ENCODE measurements at regions not wholly inside any gene's neighbourhood (a gene's known extent, or its start where the extent isn't known, plus 50 kb on each side); places are given as distances from the start of the nearest gene placed in this dataset.

DNA sequence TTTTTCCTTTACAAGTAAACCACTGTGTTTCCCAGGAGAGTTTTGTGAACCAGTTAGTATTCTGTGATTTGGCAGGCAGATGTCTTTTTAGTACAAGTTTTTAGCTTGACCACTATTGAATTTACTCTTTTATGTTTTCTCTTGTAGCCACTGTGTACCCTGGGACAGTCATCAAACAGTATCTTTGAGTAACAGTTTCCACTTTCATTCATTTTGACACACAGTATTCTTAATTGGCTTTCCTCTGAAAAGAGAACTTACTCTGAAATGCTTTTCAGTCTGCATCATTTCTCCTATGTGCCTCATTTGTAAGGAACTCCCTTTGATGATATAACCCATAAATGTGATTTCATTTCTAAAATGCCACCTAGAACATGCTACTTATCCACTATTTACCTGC, 476.5 kb downstream of the PDGFC start:
- FAIRE-seq = no peak

- no peak for FAIRE-seq
Observed at GRCh38 chr4:156493858-156494257, 477.7 kb downstream of the PDGFC start.

- FAIRE-seq = no peak
Observed at GRCh38 chr4:156487107-156487506, 484.5 kb downstream of the PDGFC start.

- no peak for FAIRE-seq
Observed at GRCh38 chr4:156481845-156482244, 489.8 kb downstream of the PDGFC start.

- FAIRE-seq = no peak
Observed at GRCh38 chr4:156477636-156478035, 494.0 kb downstream of the PDGFC start.

DNA sequence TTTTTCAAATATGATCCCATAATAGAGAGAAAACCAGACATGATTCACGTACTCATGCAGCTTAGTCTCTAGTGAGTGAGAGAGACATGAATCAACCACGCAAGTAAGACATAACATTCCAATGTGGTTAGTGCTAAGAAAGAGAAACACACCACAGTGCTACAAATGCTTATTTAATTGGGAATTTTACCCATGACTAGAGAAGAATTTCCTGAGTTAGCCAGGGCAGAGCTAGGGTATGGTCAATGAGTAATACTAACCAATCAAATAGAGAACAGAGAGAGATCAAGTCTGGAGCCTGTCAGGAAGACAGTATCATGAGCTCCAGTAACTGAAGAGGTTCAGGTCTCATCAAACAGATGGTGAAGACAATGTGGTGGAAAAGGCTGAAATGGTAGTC, 495.2 kb downstream of the PDGFC start:
- FAIRE-seq = no peak

- FAIRE-seq = no peak
Observed at GRCh38 chr4:156475322-156475721, 496.3 kb downstream of the PDGFC start.

DNA sequence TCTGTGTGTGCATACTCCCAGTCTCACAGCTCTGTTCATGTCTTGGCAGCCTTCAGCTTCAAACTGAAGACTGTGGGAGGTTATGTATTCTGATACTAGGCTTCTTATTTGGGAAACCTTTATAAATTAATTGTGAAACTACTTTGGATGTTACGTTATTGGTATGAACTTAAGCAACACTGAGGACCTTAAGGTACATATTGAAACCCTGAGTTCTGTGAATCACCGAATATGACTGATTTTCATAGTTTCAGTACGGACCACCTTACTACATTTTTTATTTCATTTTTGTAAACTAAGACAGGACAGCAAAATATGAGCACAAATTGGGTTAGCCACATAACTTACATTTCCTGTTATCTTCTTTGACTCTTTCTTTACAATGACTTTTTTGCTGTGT, 498.4 kb downstream of the PDGFC start:
- FAIRE-seq = no peak

DNA sequence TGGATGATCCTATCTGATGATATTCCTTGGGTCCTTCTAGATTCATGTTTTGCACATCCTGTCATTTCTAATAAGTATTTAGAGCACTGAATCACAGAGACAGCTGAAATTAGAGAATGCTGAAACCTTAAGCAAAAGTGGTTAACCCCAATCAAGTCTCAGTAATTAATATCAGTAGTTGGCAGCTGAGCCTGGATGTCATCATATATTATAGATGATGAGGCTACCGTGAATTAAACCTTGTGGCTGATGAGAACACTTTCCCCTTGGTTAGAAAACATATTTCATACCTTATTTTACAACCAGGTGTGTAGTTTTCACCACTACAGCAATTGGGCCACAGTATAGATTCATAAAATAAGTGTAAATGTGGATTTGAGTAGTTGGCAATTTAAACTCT, 499.0 kb downstream of the PDGFC start:
- FAIRE-seq = no peak

DNA sequence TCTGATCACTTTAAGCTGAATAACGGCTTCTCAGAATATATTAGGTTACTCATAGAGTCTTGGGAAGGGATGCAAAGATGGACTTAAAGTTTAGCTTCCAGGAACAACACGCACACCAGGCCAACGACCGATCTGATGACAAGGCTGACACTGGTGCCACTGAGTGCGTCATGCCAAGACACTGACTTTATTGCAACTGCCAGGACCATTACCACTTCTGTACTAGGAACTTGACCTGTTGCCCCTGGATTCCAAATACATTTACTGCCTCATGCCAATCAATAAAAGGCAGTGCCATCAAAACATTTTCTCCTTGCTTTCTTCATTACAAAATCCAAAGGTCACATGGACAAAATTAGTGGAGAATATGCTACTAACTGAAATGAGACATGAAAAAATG, 505.9 kb upstream of the CTSO start:
- FAIRE-seq = no peak

GRCh38 chr4:156456830-156457229, 503.2 kb upstream of the CTSO start:
- no peak for FAIRE-seq

DNA sequence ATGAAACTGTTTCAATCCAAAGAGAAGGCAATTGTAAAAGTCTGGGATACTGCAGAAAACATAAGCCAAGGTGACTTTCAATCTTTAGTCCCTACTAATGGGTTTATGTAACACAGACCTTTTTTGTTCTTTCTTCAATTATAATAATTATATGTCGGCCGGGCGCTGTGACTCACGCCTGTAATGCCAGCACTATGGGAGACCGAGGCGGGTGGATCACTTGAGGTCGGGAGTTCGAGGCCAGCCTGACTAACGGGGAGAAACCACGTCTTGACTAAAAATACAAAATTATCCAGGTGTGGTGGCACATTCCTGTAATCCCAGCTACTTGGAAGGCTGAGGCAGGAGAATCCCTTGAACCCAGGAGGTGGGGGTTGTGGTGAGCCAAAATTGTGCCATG, 489.8 kb upstream of the CTSO start:
- no peak for FAIRE-seq

GRCh38 chr4:156442912-156443311, 489.2 kb upstream of the CTSO start:
- FAIRE-seq = no peak

DNA sequence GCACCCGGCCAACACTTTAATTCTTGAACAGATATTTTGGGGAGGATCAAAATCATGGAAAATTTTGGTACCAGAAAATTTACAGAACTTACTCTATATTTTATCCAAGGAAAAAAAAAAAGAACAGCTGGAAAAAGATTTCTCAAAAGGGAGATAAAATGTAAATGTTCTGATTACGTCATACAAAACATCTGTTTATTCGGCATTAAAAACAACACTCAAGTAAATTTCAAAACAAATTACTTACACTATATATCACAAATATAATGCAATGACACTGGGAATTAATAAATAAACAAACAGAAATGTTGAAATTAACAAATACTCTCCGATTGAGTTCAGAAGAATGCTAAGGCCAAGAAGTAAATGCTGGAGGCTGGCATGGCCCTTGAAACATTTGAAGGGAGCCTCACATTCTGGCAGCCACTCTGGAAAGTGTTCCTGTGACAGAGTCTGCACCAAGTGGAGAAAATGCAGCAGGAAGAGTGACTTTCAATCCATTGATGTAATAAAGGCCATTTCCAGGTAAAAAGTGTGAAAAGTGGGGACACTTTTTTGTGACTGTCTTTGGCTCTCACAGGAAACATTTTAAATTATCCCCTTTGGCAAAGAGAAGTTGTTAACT, 486.0 kb upstream of the CTSO start:
- no peak for FAIRE-seq

- no peak for FAIRE-seq
Observed at GRCh38 chr4:156437666-156438065, 484.0 kb upstream of the CTSO start.

GRCh38 chr4:156422576-156422975, 468.9 kb upstream of the CTSO start:
- no peak for FAIRE-seq

- no peak for FAIRE-seq
Observed at GRCh38 chr4:156420623-156421022, 467.0 kb upstream of the CTSO start.

GRCh38 chr4:156419080-156419685, 465.5 kb upstream of the CTSO start:
- FAIRE-seq = no peak

GRCh38 chr4:156414406-156414805, 460.7 kb upstream of the CTSO start:
- FAIRE-seq = no peak

DNA sequence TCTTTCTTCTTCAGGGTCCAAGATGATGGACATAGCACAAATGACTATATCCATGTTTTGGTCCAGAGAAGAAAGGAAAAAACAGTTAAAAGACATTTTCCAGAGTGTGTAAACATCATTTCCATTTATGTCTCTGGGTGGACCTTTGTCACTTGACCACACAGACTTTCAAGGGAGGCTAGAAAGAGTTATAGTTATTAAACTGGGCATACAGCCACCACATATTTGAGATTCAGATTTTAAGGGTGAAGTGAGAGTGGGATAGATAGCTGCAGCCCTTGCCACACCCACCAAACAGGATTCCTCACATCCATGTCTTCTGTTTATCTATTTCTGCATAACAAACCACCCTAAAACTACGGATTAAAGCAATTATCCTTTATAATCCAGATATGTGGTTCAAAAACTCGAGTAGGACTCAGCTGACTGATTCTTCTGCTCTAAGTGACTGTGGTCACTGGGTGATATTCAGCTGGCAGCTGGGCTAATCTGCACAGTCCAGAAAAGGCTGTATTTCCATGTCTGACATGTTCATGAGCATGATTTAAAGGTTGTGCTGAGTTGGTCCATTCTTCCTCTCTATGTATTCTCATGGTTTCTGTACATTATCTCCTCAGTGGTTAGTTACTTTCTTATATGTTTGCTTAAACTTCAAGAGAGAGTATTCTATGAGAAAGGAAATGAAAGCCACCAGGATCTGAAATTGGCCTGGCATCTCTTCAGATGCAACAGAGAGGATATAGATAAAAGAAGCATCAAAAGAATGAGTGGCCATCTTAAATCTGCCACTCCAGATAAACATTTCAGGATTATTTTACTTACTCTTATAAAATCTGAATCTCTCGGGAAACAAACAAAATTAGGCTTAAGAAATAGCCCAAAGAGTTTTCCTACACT, 459.8 kb upstream of the CTSO start:
- FAIRE-seq = no peak

- no peak for FAIRE-seq
Observed at GRCh38 chr4:156411531-156411930, 457.9 kb upstream of the CTSO start.

DNA sequence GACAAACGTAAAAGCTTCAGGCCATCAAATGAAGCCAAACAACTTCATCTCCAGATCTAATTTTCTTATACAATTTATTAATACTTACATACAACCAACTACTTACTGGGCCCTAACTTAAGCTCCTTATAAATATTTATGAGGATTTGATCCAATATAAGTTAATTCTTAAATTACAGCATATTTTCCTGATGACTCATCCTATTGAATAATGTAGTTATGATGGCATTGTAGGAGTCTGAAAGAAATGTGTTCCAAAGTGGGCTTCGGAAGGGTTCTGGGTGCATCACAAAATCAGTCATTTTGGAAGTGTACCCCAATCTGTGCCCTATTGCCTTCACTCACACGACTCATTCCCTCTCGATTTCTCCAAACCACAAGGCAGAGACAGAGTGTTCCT, 455.1 kb upstream of the CTSO start:
- no peak for FAIRE-seq

- FAIRE-seq = no peak
Observed at GRCh38 chr4:156401371-156401770, 447.7 kb upstream of the CTSO start.

DNA sequence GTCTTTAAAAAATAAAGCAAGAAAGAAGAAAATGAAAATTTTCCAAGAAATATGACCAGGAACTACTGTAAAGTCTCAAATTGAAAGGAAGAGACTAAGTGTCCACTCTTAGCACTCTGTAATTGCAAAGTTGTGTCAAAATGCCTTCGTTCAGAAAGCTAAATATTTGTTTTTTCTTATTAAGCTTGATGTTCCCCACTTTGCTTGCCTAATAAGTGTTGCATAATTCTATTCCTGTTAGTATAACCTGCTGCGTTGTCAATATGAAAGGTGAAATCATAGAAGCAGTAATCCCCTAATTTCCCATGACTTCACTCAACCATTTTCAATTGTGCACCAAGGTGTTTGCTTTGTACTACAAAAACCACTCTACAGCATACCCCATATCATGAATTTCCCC, 442.9 kb upstream of the CTSO start:
- FAIRE-seq = no peak
